ENCODE measurements at regions not wholly inside any gene's neighbourhood (a gene's known extent, or its start where the extent isn't known, plus 50 kb on each side); places are given as distances from the start of the nearest gene placed in this dataset.

- no peak for TF ChIP-seq CTCF (IDR thresholded peaks at IDR 0.05; ENCODE audit: insufficient read depth, low read length)
Observed at GRCh38 chr22:44406341-44407170, 91.5 kb downstream of the RTL6 start.

GRCh38 chr22:44405661-44406060 is 92.4 kb downstream of the RTL6 start:
- DNase-seq (ENCODE audit: low read depth) = no peak
- H3K4me3 ChIP-seq (ENCODE audit: low read depth, low read length) = no peak overlapping the region
- TF ChIP-seq CTCF (IDR thresholded peaks at IDR 0.05; ENCODE audit: insufficient read depth, low read length) = no peak

More at GRCh38 chr22:44406341-44407170, 91.5 kb downstream of the RTL6 start:
- no peak overlapping the region for H3K4me3 ChIP-seq (ENCODE audit: low read depth, low read length)
- DNase-seq (ENCODE audit: low read depth) = peak; percentile 19

DNA sequence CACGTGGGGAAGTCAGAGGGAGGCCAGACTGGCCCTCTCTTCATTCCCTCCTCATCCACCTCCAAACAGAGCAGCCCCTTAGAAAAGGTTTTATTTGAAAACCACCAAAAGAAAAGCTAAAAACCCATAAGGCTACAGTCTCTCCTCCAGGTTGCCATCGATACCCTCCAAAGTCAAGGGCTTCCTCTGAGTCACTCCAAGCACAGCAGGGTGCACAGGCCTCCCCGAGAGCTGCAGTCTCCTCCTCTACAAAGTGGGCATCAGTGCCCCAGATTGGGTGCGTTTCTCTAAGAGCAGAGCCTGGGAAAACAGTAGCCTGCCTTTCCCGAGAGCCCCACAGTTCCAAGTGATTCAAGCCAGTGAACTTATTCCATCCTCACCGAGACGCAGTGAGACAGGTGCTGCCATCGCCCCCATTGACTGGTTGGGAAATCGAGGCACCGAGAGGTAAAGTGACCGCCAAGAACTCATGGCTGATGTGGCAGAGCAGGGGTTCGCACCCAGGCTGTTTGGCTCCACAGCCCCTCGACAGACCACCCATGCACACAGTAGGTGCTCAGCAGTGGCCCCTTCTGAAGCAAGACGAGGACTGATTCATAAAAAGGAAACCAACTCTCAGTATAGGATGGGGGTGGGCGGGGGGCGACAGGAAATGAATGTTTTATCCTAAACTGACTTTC is 91.7 kb upstream of the SHISAL1 start:
- DNase-seq (ENCODE audit: low read depth) = no peak
- H3K4me3 ChIP-seq (ENCODE audit: low read depth, low read length) = no peak overlapping the region
- TF ChIP-seq CTCF (IDR thresholded peaks at IDR 0.05; ENCODE audit: insufficient read depth, low read length) = no peak

- DNase-seq (ENCODE audit: low read depth) = no peak
- H3K4me3 ChIP-seq (ENCODE audit: low read depth, low read length) = no peak overlapping the region
- no peak for TF ChIP-seq CTCF (IDR thresholded peaks at IDR 0.05; ENCODE audit: insufficient read depth, low read length)
Observed at GRCh38 chr22:44403602-44404329, 91.0 kb upstream of the SHISAL1 start.

DNA sequence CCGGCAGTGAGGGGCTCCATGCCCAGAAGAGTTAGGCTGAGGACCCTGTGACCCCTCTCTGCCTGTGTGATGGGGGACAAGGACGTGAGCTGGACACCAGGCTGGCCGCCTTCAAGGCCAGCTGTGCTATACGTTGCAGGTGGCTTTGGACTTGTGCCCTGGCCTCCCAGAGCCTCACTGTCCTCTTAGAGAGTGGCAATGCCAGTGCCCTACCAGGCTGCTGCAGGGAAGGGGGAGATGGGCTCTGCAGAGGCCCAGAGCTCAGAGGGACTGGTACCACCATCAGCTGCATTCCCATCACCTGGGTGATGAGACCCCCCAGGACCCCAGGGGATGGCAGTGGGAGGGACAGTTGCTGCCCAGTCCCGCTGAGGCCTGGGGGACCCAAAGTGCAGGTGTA is 90.4 kb upstream of the SHISAL1 start:
- no peak overlapping the region for H3K4me3 ChIP-seq (ENCODE audit: low read depth, low read length)
- no peak for TF ChIP-seq CTCF (IDR thresholded peaks at IDR 0.05; ENCODE audit: insufficient read depth, low read length)
- DNase-seq (ENCODE audit: low read depth) = no peak

DNA sequence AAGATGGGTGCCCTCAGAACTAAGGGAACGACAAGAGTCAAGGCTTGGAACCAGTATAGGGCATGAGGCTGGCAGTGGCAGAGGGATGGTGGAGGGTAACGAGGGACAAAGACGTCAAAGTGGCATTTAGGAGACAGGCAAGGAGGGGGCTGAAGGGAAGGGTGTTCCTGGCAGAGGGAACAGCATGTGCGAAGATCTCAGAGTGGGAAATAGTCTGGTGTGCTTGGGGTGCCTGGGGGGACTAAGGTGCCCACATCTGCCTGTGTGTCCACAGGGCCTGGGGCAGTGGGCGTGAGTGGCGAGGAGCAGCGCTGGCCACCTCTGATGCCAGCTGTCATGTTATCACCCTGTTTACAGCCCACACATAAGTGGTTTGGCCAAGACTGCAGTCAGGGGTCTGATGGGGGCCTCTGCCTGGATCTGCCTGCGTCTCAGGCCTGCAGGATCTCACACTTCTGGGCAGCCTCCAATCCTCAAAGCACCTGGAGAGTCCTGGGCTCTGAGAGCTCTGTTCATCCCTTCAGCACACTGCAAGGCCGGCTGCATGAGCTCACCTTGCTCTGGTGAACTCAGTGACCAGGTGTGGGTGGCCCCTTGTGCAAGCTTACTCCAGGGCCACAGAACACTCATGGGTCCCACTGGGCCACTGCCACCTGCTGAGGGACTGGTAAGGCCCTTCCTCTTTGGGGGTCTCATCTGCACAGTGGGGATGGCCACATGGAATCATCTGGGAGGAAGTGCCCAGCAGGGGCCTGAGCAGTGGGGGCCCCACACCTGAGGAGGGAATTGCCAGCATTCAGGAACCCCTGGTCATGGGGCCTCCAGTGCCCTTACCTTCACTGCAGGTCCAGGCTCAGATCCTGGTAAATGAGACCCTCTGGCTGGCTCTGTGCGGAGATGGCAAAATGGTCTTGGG is 89.7 kb upstream of the SHISAL1 start:
- no peak for TF ChIP-seq CTCF (IDR thresholded peaks at IDR 0.05; ENCODE audit: insufficient read depth, low read length)
- H3K4me3 ChIP-seq (ENCODE audit: low read depth, low read length) = no peak overlapping the region
- no peak for DNase-seq (ENCODE audit: low read depth)
